Effector memory CD8-positive, alpha-beta T cell (primary cell): ENCODE measurements at regions not wholly inside any gene's neighbourhood (a gene's known extent, or its start where the extent isn't known, plus 50 kb on each side); places are given as distances from the start of the nearest gene placed in this dataset.

ENCODE experiments used
- ATAC-seq: fragments of 150-1000 bp; cut with Tn5 transposase; replicated peaks from 2 replicates; pipeline ENCODE4 v1.10.0; 2021; ENCODE audit warnings: mild to moderate bottlenecking, moderate library complexity
- DNase-seq, 3 experiments: peaks; one replicate each; pipeline ENCODE4 v3.0.0; 2021
- H3K27ac Mint-ChIP-seq, 2 donors: one replicate each; pipeline ENCODE4 v1.8.0; 2022; ENCODE audit warnings: mild to moderate bottlenecking in 2 of 2, mixed read lengths in 2 of 2, moderate library complexity in 2 of 2
- H3K27me3 Mint-ChIP-seq, 2 donors: one replicate each; pipeline ENCODE4 v1.8.0; 2022; ENCODE audit warnings: mixed read lengths in 2 of 2
- H3K36me3 Mint-ChIP-seq: one replicate; pipeline ENCODE4 v1.8.0; 2022; ENCODE audit warnings: mild to moderate bottlenecking, moderate library complexity, mixed read lengths; ENCODE audit not compliant: insufficient read depth
- H3K4me1 Mint-ChIP-seq, 2 donors: one replicate each; pipeline ENCODE4 v1.8.0; 2022; ENCODE audit warnings: low read depth in 2 of 2, mixed read lengths in 2 of 2
- H3K4me3 Mint-ChIP-seq, 2 donors: one replicate each; pipeline ENCODE4 v1.8.0; 2022; ENCODE audit warnings: mild to moderate bottlenecking in 2 of 2, mixed read lengths in 2 of 2, moderate library complexity in 2 of 2
- H3K9me3 Mint-ChIP-seq, 2 donors: one replicate each; pipeline ENCODE4 v1.8.0; 2022; ENCODE audit warnings: mixed read lengths in 2 of 2

DNA sequence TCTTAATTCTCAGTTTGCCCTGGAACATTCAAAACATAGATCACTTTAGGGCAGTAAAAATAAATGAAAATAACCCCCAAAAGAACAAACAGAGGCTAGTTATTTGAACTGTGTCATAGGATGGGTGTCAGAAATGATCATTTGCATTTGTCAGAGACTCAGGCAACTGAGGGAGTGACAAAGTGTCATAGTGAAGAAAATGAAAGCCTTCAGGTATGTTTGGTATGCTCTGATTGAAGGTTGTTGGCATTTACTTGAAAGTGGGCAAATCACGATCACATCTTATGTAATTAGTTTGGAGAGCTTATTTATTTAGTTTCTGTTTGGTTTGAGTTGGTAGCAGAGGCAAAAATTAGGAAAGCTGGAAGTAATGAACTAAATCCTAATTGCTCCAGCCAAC is 880.9 kb downstream of the ANKRD7 start:
- ATAC-seq, result no peak
- no peak overlapping the region for H3K27ac Mint-ChIP-seq
- H3K36me3 Mint-ChIP-seq, result peaks cover 3% of the 10 kb centered on the region
- DNase-seq, result no peak
- no peak overlapping the region for H3K4me3 Mint-ChIP-seq
- H3K9me3 Mint-ChIP-seq, result peaks cover 3 to 15% of the 10 kb centered on the region in 2 donors
- H3K4me1 Mint-ChIP-seq, result no peaks in the 10 kb centered on the region
- H3K27me3 Mint-ChIP-seq, result no peaks in the 10 kb centered on the region

DNA sequence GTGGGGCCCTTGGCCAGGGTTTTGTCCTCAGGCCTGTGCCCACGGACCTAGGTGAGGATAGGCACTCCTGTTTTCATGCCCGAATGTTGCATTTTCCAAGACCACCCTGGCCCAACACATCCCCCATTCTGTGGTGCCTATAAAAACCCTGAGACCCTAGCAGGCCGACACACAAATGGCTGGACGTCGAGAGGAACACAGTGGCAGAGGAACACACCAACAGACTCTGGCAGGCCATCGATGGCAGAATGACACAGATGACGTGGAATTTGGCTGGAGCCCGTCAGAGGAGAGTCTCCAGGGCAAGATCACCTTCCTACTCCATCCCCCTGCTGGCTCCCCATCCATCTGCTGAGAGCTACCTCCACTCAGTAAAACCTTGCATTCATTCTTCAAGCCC is 898.8 kb downstream of the ANKRD7 start:
- DNase-seq (no peak), ATAC-seq (no peak)

DNA sequence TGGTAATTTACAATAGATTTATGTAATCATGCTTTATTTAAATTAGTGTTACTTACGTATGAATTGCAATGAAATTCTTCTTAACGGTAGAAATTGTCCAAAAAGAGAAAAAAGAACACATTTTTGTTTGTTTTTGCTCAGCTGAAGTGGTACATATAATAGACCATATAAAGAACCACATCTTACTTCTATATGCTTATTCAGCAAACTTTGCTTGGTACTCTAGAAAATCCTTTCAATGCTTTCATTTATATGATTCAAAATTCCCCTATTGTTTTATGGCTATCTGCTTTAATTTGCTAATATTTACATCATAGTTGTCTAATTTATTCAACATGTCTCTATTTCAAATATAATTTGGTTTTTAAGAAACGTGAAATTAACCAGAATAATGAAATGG is 903.2 kb downstream of the ANKRD7 start:
- Mint-ChIP-seq H3K4me1 (no peaks in the 10 kb centered on the region), H3K27me3 (no peaks in the 10 kb centered on the region)

More for the DNA sequence above, 898.8 kb downstream of the ANKRD7 start:
- Mint-ChIP-seq H3K4me3 (no peak overlapping the region), H3K36me3 (peaks cover 4% of the 10 kb centered on the region), H3K9me3 (no peaks in the 10 kb centered on the region), H3K27me3 (no peaks in the 10 kb centered on the region), H3K4me1 (no peaks in the 10 kb centered on the region), H3K27ac (no peak overlapping the region)

DNA sequence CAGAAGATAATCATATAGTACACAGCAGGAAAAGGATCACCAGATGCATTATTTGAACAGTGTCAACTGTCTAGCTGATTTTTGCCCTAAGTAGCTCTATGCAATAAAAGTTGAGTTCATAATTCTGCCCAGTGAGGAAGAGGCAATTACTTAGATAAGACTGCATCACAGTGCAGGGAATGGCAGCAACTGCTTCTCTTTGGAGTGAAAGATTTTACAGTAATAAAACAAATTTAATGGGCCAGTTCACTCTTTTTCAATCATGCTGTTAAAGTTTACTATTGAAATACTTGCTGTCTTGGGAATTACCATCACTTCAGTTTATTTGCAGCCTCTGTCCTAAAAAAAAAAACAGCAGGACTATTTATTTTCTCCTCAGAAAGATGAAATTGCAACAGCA is 907.9 kb downstream of the ANKRD7 start:
- H3K4me1 Mint-ChIP-seq, result no peaks in the 10 kb centered on the region
- H3K36me3 Mint-ChIP-seq, result no peaks in the 10 kb centered on the region
- H3K9me3 Mint-ChIP-seq, result peaks cover 4 to 7% of the 10 kb centered on the region in 2 donors
- DNase-seq, result no peak
- no peak for ATAC-seq
- H3K4me3 Mint-ChIP-seq, result no peak overlapping the region
- H3K27me3 Mint-ChIP-seq, result no peaks in the 10 kb centered on the region
- no peak overlapping the region for H3K27ac Mint-ChIP-seq

More for the DNA sequence above, 903.2 kb downstream of the ANKRD7 start:
- Mint-ChIP-seq H3K36me3 (peaks cover 4% of the 10 kb centered on the region), H3K4me3 (no peak overlapping the region), H3K27ac (no peak overlapping the region), H3K9me3 (no peaks in the 10 kb centered on the region)
- no peak for DNase-seq
- ATAC-seq, result no peak

DNA sequence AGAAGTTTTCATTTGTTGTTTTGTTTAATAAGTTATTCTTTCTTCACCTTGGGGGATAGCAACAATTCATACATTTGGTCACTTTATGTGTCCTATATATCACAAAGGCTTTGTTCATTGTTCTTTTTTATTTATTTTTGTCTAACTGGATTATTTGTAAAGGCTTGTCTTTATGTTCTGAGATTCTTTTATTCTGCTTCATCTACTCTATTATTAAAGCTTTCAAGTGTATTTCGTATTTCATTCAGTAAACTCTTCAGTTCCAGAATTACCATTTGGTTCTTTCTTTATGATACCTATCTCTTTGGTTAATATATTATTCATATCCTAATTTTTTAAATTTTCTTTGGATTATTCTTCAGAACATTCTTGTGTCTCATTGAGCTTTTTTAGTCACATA is 942.9 kb downstream of the ANKRD7 start:
- H3K36me3 Mint-ChIP-seq, result no peaks in the 10 kb centered on the region
- DNase-seq (no peak), ATAC-seq (no peak)
- H3K9me3 Mint-ChIP-seq, result peaks cover 2 to 10% of the 10 kb centered on the region in 2 donors
- H3K27me3 Mint-ChIP-seq, result no peaks in the 10 kb centered on the region
- no peak overlapping the region for H3K27ac Mint-ChIP-seq
- H3K4me3 Mint-ChIP-seq, result no peak overlapping the region
- no peaks in the 10 kb centered on the region for H3K4me1 Mint-ChIP-seq

DNA sequence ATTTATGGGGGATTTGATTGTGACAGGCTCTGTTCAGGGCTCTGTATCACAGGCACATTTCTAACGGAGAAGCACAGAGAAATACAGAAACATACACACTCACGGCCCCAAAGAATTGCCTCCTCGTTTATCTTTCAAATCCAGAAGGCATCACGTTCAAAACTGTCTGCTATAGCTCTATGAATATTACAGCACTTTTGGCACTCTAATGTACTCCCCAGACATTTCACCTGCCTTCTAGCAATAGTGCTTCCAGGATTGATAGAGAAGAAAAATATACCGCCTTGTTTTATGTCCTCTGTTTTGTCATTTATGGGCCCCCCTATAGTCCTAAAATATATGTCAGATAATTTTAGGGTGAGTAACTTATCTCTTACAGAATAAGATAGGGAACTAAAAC is 947.5 kb downstream of the ANKRD7 start:
- no peaks in the 10 kb centered on the region for H3K36me3 Mint-ChIP-seq
- ATAC-seq, result no peak
- H3K4me1 Mint-ChIP-seq, result no peaks in the 10 kb centered on the region
- no peak overlapping the region for H3K4me3 Mint-ChIP-seq
- no peak overlapping the region for H3K27ac Mint-ChIP-seq
- no peaks in the 10 kb centered on the region for H3K27me3 Mint-ChIP-seq
- DNase-seq, result no peak
- H3K9me3 Mint-ChIP-seq, result peaks cover 2 to 4% of the 10 kb centered on the region in 2 donors

DNA sequence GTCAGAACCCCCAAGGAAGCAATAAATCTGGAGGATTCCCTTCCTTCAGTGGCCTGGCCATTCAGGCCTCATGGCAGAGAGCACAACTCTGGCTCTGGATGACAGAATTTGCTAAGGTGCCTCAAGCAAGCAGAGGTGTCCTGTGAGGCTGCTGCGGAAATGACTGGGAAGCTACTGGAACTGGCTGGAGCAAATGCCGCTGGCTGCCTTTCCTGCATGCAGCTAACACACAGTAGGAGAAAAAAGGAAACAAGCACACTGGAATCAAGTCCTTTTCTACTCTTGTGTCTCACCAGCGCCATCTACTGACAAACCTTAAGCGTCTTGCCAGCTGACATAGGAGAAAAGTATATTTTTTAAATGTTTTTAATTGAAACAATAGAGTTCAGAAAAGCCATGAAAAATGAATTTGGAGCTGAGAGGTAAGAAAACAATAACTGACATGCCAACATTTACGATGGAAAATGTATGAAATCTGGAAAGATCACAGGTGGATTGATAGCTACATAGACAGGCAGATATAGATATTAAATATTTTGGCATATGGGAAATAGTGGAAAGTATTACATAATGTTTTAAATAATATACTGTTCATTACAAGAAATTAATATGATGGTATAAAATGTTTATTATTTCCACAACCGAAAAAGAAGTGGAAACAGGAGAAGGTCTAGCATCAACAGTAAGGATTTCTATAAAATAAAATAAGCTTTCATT is 951.6 kb downstream of the ANKRD7 start:
- ATAC-seq, result no peak

DNA sequence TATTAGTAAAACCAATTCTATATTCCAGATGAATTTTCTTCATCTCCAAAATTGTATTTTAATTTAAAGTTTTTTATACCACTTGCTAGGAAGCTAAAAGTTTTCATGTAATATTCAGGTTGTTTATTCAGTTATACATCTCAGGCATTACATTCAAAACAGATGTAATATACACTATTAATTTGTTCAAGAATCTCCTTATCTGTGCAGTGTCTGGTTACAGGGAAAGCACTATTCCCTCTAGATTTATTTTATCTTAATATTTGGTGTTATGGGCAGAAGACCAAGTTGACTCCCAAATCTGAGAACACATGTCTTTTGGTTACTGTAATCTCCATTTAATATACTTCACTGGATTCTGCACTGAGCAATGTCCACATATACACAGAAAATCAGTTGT is 953.4 kb downstream of the ANKRD7 start:
- Mint-ChIP-seq H3K36me3 (no peaks in the 10 kb centered on the region), H3K4me3 (no peak overlapping the region), H3K9me3 (no peaks in the 10 kb centered on the region), H3K27me3 (no peaks in the 10 kb centered on the region), H3K4me1 (no peaks in the 10 kb centered on the region), H3K27ac (no peak overlapping the region)
- ATAC-seq (no peak), DNase-seq (no peak)

More for the DNA sequence above, 951.6 kb downstream of the ANKRD7 start:
- Mint-ChIP-seq H3K9me3 (no peaks in the 10 kb centered on the region), H3K36me3 (no peaks in the 10 kb centered on the region), H3K4me1 (no peaks in the 10 kb centered on the region), H3K27ac (no peak overlapping the region), H3K27me3 (no peaks in the 10 kb centered on the region), H3K4me3 (no peak overlapping the region)
- no peak for DNase-seq

DNA sequence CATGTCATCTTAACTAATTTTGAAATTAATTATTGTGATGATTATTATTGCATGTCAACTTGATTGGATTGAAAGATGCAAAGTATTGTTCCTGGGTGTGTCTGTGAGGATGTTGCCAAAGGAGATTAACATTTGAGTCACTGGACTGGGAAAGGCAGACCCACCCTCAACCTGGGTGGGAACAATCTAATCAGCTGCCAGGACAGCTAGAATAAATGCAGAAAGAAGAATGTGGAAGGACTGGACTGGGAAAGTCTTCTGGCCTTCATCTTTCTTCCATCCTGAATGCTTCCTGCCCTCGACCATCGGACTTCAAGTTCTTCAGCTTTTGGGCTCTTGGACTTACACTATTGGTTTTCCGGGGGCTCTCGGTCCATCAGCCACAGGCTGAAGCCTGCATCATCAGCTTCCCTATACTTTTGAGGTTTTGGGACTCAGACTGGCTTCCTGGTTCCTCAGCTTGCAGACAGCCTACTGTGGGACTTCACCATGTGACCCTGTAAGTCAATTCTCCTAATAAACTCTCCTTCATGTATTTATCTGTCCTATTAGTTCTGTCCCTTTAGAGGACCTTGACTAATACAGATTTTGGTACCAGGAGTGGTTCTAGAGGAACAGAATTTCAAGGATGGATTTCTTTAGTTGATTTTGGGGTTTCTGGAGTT is 959.8 kb downstream of the ANKRD7 start:
- DNase-seq (no peak), ATAC-seq (no peak)
- peaks cover 8 to 13% of the 10 kb centered on the region in 2 donors for H3K9me3 Mint-ChIP-seq
- H3K4me3 Mint-ChIP-seq, result no peak overlapping the region
- no peaks in the 10 kb centered on the region for H3K36me3 Mint-ChIP-seq
- no peak overlapping the region for H3K27ac Mint-ChIP-seq
- no peaks in the 10 kb centered on the region for H3K4me1 Mint-ChIP-seq
- no peaks in the 10 kb centered on the region for H3K27me3 Mint-ChIP-seq

DNA sequence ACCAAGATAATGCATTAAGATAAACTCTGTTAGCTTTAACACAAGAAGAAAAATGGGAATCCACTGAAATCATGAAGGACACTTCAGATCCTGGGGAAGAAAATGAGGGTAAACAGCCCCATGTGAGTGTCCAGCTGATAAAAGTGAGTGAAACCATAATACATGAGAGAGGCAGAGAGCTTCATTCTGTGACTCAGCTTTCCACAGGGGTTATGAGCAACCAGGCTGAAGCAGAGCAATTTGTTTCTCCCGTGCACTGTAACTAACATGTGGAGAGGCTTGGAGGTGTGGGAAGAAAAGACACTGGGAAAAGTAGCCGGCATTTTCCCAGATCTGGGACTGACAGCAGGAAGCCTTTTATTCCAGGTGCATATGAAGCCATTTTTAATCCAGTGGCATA is 971.7 kb downstream of the ANKRD7 start:
- no peaks in the 10 kb centered on the region for H3K36me3 Mint-ChIP-seq

DNA sequence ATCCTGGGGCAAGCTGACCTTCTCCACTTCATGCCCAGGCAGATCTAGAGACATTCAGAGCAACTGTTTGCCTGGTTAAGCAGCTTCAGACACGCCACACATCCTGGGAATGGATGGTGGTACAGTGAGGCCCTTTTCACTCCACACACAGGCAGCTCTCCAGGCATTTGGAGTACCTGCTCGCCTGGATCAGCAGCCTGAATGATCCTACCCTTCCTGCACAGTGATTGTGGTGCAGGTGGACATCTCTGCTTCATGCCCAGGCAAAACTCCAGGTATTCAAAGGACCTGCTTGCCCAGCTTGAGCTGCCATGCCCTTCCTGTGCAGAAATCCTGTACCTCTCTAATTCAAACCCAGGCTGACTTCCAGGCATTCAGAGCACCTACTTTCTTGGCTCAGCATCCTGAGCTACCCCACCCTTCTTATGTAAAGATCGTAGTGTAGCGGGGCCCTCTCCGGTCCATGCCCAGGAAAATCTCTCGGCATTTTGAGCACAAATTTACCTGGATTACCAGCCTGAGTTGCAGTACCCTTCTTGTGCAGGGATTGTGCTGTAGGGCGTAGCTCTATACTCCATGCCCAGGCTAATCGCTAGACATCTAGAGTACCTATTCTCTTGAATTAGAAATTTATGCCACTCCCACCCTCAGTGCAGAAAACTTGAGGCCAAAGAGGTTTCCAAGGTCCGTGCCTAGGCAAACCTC is 972.8 kb downstream of the ANKRD7 start:
- H3K4me1 Mint-ChIP-seq, result no peaks in the 10 kb centered on the region
- ATAC-seq, result no peak
- no peak overlapping the region for H3K4me3 Mint-ChIP-seq
- no peak overlapping the region for H3K27ac Mint-ChIP-seq
- no peak for DNase-seq
- no peaks in the 10 kb centered on the region for H3K36me3 Mint-ChIP-seq
- peaks cover 0 to 15% of the 10 kb centered on the region in 2 donors for H3K9me3 Mint-ChIP-seq
- H3K27me3 Mint-ChIP-seq, result no peaks in the 10 kb centered on the region

More for the DNA sequence above, 971.7 kb downstream of the ANKRD7 start:
- Mint-ChIP-seq H3K27ac (no peak overlapping the region), H3K4me3 (no peak overlapping the region), H3K27me3 (no peaks in the 10 kb centered on the region), H3K4me1 (no peaks in the 10 kb centered on the region), H3K9me3 (peaks cover 0 to 10% of the 10 kb centered on the region in 2 donors)
- ATAC-seq (no peak), DNase-seq (no peak)

DNA sequence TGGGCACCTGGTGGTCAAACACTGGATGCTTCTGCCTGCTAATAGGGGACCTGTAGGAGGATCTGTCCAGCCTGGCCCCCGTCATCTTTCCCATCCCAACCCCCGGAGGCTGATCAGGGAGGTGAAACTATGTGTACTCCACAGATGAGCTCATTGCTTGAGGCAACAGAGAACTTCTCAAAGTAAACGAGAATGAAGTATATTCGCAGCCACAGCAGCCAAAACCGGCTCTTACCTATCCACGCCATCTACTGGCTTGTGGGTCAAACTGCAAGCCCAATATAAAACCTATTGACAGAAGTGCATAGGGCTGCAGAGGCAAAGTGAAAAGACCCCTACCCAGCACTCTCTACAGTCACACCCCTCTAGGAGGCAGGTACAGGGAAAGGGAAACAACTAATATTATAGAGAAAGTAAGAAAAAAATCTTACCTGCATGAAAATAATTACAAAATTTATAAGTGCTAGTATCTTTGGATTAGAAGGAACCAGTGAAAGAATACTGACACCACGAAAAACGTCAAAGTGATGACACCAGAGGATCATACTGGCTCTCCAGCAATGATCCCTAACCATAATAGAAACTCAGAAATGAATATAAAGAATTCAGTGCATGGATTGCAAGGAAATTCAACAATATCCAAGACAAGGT is 973.5 kb downstream of the ANKRD7 start:
- Mint-ChIP-seq H3K27ac (no peak overlapping the region), H3K27me3 (no peaks in the 10 kb centered on the region), H3K36me3 (no peaks in the 10 kb centered on the region), H3K4me3 (no peak overlapping the region), H3K4me1 (no peaks in the 10 kb centered on the region), H3K9me3 (peaks cover 0 to 15% of the 10 kb centered on the region in 2 donors)
- no peak for ATAC-seq
- no peak for DNase-seq

DNA sequence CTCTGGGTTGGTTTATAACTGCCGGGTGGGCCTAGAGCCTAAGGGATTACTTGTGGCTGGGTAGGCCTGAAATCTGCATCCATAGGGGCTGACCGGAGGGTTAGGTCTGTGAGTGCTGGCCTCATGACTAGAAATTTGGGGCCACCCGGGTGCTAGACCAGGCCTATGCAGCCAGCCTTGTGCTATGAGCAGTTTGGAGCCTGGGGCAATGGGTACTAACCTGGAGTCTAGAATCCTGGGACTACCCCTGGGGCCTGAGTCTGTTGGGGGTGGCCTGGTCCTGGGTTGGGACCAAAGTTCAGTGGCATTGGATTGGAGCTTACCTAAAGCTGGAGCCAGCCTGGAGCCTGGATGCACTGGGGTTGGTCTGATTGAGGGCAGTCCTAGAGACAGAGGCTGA is 995.2 kb downstream of the ANKRD7 start:
- no peaks in the 10 kb centered on the region for H3K4me1 Mint-ChIP-seq
- ATAC-seq, result no peak

More for the DNA sequence above, 995.2 kb downstream of the ANKRD7 start:
- Mint-ChIP-seq H3K27ac (no peak overlapping the region), H3K27me3 (no peaks in the 10 kb centered on the region), H3K4me3 (no peak overlapping the region), H3K9me3 (peaks cover 10 to 14% of the 10 kb centered on the region in 2 donors), H3K36me3 (no peaks in the 10 kb centered on the region)
- DNase-seq, result no peak
